DMS114 treated with DMSO at 0.1 percent for 48 hours (cell line): ENCODE measurements at regions not wholly inside any gene's neighbourhood (a gene's known extent, or its start where the extent isn't known, plus 50 kb on each side); places are given as distances from the start of the nearest gene placed in this dataset.

Experiments used
- DNase-seq: peaks from one replicate; lab custom pipeline; 2025; ENCODE audit not compliant: unreplicated experiment; lab: John Stamatoyannopoulos, UW

DNA sequence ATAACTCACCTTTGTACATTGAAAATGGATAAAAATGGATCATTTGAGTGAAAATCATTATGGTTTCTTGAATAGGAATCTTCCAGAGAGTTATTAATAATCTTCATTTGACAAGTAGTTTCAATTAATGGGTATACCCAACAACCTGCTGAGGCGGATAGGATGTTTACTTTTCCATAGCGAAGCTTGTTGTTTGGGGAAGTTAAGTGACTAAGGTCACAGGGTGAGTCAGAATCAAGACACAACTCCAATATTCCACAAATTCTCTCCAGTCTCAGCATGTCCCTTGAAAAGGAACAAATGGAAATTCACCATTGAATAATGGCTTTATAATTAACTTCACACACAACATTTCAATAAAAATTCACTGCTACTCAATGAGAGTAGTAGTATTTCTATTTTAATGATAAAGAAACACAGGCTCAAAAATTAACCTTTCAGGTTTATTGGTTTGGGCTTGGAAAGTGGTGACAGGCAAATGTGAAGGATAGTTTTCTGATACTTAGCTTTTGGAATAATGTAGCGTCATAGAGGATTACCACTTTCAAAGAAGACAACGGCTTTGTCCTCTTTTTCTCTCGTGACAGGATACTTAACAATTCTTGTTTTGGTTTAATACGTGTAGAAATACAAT is 211.3 kb downstream of the GPD2 start:
- DNase-seq: no peak

DNA sequence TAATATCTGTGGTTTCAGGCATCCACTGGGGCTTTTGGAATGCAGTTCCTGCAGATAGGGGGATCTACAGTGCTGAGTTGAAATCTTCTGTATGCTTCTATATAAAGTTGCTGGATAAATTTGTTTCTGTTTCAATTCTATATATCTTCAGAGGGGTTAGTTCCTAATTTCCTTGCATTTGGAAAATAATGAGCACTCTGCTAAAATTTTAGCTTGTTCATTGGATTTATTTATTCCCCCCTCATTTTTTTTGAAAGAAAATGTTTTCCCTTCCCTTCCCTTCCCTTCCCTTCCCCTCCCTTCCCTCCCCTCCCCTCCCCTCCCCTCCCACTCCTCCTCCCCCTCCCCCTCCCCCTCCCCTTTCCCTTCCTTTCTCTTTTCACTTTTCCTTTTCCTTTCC is 212.3 kb downstream of the GPD2 start:
- DNase-seq: no peak

DNA sequence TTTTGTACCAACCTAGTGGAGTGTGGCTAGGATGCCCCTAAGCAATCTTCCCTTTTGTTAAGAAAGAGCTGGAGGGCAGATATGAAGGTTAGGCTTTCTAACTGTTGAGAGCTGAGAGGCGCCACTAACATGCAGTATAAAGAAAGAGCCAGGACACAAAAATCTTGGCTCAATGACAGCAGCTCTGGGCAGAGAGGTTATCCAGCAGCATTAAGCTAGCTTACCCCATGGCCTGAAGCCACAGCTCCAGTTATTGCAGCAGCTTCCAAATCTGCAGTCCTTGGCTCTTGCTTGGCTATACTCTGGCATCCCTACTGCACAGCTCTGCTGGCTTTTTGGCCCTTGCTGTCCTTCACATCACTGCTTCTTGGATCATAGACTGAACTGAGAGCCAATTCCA is 213.4 kb downstream of the GPD2 start:
- DNase-seq: no peak

DNA sequence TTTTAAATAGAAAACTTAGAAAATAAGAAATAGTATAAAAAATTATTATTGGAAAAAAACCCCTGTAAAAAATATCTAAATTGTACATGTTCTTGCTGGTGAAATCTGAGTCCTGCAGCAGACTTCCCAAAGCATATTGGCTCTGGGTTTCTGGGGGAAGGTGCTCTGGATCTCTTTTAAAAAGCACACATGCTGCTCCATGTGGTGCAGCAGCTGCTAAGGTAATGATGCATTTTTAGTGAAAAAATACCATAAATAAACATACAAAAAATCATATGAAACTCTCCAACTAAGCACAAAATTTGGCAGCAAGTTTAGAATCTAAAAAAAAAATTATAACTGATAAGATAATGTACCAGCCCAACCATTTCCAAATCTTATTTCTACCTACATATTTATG is 216.5 kb downstream of the GPD2 start:
- no peak for DNase-seq

DNA sequence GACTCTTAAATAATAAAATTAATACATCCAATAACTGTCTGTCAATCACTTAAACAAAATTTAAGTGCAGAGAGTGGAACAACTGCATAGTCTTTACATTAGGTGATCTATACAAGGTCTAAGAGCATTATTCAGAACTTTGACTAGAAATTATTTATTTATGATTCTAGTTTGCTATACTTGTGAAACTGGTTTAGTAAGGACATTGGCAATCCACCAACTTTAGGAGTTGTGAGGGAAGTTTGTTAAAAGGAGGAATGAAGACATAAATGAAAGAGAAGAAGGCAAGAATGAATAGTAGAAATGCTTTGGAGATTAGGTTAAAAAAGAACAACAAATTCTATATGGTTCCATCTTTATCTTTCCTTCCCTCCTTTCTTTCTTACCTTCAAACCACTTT is 217.5 kb downstream of the GPD2 start:
- no peak for DNase-seq

DNA sequence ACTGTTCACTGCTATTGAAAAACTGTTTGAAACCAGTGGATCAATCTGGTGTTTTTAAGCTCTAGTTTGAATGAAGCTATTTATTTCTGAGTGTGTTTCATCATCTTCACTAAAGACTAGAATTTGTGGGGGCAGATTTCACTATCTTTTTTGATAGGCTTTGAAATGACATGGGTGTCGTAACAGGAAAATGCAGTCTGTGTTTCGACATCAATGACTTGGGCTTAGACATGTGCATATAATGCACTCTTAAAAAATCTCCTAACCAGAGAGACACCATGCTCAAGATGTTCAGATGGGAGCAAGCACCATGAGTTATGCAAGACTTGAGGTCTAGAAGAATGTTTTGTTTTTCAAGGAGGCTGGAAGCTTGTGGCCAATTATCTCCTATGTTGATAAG is 221.6 kb downstream of the GPD2 start:
- no peak for DNase-seq

DNA sequence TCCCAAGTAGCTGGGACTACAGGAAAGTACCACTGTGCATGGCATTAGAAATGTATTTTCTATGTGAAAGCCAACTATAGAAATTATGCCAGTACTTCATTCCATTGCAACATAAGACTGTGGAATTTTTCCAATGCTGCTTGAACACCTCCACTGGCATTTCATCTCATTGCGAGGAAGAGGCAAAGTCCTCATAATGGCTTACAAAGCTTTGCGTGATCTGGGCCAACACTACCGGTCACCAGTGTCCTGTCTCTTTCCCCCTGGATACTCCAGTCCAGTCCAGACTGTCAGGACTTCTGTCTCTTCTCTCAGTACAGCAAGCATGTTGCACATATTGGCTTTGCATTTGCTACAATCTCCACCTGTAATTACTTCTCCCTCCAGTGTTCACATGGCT is 223.5 kb downstream of the GPD2 start:
- no peak for DNase-seq

DNA sequence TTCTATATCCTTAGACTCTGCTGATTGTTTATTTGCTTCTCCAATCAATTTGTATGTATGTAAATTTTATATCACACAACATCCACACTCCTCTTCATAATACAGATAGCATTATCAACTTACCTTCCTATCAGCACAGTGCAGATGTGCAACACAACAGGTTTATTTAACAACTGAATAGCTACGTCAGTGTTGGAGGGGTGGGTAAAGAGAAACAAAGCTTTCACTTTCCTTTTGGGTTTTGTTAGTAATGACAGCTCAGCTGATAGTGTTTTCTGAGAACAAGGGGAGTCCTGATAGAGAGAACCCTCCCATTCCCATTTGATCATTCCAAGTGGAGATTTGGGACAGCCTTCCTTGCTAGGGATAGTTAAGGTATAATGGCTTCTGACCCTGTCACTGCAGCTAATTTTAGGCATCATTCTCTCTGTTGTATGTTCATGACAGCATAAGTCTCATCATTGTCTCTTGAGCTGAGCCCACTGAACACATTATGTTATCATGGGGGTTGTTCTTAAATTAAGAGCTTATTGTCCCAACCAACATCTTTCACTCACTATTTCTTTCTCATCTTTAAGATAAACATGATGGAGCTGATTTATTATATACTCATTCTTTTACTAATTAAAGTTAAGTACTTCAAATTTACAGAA is 227.7 kb downstream of the GPD2 start:
- DNase-seq: no peak

DNA sequence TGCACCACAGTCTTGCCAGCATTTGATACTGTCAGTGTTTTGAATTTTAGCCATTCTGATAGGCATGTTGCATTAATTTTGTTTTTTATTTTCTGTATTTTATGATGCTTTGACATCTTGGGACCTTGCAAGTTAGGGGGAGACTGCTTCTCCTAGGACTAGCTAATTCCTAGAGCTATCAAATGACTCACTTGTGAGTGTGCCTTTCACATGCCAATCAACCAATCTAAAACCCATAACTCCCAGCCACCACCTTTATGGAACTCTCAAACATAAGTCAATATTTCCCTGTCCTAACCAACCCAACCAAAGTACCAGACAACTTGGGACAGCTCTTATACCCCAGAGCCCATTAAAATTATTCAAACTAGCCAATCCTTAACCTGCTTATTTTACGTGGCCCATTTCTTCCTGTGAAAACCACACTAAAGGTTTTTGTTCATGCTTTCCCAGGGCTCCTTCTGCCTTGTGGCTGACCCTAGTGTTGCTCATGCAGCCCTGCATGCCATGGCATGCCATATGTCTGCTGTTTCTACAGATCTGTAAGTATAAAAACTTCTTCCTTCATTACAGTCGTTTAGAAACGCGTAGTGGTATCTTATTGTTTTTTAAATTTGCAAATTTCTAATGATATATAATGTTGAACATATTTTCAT is 230.1 kb downstream of the GPD2 start:
- no peak for DNase-seq

DNA sequence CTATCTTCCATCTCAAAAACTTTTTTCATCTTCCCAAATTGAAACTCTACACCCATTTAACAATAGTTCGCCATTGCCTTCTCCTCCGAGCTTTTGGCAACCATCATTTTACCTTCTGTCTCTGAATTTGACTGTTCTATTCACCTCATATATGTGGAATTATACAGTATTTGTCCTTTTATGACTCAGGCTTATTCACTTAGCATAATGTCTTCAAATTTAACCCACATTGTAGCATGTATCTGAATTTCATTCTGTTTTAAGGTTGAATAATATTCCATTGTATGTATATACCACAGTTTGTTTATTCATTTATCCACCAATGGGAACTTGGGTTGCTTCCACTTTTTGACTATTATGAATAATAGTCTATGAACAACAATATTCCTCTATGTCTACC is 233.9 kb downstream of the GPD2 start:
- no peak for DNase-seq

DNA sequence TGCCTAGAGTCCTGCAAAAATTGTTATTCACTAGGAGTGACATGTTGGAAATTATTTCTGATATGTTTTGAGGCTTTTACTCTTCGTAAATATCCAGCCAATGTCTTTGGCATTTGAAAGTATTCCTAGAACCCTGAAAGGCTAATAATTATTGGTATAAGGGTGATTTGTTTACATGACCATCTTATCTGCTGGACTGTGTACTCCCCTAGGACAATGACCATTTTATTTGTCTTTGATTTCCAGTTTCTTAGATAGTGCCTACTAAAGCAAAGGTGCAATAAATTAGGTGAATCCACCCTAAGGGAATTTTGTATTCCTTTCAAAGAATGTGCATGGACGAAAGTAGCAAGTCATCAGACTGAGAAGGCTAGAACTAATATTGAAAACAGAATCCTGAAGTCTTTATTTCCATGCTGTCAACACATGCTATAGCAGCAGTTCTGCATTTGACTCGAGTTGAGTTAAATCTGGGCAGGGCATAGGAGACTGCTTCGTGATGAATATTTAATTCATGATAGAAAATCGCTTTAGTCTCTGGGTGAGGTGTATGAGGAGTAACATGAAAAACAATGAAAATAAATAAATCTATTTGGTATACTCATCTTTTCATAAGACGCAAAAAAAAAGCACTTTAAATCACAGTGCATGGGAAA is 235.7 kb downstream of the GPD2 start:
- DNase-seq: no peak

DNA sequence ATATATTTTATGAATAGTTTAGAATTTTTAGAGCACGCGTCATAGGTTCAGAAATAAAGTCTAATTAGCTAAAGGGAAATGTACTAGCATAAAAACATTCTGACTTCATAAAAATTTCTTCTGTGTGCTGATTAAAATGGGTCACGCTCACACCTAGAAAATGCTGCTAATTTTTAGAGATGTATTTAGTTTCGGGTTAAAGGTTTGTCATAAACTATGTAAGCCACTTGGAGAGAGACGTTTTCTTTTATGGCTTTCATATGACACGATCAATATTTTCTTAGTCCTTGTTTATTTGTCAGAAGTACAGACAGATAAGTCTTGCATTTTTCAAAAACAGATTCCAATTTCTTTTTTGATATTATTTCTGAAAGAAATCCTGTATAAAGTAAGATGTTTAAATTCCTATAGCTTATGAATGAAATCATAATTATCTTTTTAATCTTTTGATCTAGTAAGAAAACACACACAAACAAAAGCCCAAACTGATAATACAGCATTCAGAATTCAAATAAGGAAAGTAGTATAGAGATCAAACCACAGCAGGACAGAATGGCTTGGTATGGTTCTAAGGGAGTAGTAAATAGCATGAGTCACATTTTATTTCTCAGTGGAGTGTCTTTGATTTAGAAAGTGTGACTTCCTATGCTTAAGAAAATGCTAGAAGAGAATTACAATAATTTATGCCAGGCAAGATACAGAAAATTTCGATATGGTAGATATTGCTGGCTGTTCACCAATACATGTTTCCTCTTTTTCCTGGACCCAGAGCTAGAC is 236.6 kb downstream of the GPD2 start:
- DNase-seq: no peak

DNA sequence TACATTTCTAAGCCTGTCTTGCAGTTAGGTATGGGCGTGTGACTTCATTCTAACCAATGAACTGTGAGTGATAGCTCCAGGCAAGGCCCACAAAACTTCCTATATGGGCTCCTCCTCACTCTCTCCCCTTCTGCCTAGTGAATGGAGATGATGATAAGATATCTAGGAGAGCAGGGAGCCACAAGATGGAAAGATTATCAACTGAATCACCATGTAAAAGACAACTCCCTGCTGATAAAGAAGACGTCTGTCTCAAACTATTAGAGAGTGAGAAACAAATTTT is 237.1 kb downstream of the GPD2 start:
- DNase-seq: no peak

DNA sequence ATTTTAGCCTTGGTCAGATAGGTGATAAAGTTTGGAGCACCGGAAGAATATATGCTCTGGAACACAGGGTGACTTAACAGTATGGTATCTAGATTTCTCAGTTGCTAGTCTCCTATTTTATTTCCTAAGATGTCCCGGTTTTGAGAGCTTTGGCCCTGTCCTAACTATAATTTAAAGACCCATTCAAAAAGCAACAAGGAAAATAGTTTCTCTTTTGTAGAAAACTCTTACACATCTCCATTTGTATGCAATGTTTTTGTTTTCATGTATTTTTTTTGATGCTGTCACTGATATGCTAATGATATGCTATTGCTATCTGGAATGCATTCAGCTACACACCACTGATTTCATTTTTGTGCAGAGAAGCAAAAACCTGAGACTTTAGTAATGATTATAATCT is 237.8 kb downstream of the GPD2 start:
- DNase-seq: no peak

DNA sequence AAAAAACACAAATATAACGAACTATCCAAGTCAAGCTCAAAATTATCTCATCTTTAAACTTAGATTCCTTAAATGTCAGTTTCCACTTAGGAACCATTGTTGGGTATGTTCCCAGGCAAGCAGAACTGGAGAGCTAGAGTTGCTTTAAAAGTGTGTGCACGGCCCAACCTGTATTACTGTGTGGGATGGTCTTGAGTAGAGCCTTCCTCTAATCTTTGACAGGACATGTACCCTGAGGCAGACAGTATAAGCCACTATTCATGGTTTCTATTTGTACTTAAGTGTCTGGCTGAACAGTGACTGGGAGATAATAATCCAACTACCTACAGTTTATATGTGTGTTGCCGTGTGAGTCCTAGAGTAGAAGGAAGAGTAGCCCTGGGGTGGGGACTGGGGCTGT is 239.7 kb downstream of the GPD2 start:
- no peak for DNase-seq

DNA sequence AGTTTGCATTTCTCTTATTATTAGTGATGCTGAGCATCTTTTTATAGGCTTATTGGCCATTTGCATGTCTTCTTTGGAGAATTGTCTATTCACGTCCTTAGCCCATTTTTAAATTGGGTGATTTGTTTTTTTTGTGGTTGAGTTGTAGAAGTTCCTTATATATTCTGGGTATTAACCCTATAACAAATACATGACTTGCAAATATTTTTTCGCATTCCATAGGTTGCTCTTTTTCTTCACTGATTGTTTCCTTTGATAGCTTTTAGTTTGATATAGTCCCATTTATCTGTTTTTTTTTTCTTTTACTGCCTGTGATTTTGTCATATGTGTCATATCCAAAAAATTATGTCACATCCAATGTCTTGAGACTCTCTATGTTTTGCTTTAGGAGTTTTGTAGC is 243.6 kb downstream of the GPD2 start:
- no peak for DNase-seq

DNA sequence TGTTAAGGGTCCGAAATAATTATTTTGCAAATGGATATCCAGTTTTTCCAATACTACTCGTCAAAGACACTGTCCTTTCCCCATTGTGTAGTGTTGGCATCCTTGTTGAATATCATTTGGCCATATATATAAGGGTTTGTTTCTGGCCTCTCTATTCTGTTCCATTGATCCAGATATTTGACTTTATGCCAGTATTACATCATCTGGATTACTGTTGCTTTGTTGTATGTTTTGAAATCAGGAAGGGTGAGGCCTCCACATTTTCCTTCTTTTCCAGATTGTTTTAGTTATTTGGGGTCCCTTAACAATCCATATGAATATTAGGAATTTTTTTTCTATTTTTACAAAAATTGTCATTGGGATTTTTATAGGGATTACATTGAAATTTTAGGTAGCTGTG is 244.1 kb downstream of the GPD2 start:
- no peak for DNase-seq

DNA sequence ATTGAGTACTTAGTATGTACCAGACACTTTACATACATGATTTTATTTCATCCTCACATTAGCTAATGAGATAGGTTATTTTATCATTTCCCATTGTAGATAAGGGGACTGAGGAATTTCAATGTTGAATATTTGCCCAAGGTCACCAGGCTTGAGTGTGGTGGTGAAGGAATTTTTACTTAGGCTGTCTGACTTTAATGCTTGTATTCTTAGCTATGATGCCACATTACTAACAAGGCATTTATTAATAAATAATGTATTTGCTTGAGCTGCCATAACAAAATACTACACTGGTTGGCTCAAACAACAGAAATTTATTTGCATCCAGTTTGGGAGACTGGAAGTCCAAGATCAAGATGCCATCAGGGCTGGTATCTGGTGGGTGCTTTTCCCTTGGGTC is 250.9 kb downstream of the GPD2 start:
- DNase-seq: no peak

DNA sequence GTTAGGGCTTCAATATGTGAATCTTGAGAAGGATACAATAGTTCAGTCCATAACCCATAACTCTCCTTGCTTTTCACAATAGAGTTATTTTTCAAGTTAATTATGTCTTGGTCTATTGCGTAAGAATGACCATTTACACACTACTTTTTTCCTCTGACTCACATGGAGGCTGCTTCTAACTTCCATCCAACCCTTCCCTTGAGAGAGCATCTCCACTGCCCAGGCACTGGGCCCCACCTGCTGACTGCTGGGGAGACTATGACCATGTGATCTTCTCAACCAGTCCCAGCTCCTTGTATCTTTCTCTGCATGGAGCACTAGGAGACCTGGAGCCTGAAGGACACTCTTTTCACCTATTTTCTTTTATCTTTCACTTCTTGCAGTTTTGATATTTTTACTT is 251.5 kb downstream of the GPD2 start:
- no peak for DNase-seq

DNA sequence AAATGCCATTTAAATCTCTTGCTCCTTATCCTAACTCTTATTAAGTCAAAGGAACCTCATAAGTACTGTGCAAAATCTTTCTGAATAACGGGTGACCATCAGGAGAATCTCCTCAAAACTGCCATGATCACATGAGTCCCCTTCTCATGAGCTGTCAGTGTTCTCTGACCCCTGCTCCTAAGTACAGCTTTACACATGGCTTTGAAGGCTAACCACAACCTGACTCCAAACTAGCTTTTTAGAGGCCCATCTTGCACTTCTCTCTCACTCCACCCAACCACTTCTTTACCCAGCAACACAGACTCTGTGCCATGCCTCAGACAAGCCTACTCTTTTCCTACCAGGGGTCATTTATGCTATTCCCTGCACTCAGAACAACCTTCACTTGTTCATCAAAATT is 253.8 kb downstream of the GPD2 start:
- DNase-seq: no peak

DNA sequence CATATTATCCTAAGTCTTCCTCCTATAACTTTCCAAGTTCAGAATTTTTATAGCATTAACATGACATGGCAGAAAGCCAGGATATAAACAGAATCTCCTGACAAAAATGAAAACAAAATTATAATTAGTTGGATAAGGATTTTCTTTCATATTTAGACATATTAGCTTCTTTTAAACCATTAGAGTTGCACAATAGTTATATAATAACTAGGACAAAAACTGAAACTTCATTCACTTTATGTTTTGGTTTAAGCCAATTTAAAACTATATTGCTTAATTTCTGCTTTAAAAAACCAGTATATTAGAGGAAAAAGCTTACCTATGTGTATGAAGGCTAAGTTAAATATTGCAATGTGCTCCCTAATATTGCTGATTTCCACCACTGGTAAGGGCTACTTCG is 254.8 kb downstream of the GPD2 start:
- no peak for DNase-seq

DNA sequence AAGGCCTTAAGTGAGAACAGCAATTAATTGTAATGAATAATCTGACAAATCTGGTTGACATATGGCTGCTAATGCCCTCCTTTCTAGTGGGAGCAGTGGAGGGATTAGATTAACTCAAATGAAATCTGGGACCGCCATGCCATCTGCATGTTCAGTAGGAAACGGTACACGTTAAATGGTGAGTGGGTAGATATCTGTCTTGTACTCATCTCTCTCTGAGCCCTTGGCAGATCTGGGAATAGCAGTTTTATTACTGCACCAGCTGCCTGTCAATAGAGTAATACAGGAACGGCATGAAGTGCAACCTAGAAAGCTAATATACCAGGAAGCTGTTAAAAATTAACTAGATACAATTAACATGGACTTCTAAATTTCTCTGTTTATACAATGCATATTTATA is 258.8 kb downstream of the GPD2 start:
- no peak for DNase-seq
